GM21360 (cell line): ENCODE measurements at regions not wholly inside any gene's neighbourhood (a gene's known extent, or its start where the extent isn't known, plus 50 kb on each side); places are given as distances from the start of the nearest gene placed in this dataset.
"Not testable (repeated sequence)": the region's sequence is repeated elsewhere in the genome, so short reads cannot be mapped to it uniquely, and the experiment has no call there.

Experiments
- ATAC-seq: cut with Tn5 transposase; IDR thresholded peaks from one replicate; pipeline ENCODE4 v1.9.1; 2021; ENCODE audit warnings: mild to moderate bottlenecking, moderate library complexity; ENCODE audit not compliant: unreplicated experiment

DNA sequence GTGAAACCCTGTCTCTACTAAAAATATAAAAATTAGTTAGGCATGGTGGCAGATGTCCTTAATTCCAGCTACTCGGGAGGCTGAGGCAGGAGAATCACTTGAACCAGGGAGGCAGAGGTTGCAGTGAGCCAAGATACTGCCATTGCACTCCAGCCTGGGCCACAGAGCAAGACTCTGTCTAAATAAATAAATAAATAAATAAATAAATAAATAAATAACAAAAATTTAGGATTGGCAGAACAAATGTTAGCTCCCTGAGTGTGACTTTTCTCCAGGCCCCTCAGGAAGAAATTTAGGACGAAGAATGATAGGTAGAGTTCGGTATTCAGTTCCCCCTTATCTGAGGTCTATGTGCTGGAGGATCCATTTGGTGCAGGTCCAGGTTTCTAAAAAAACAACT, 181.2 kb downstream of the CD47 start:
- not testable (repeated sequence) for ATAC-seq

- no peak for ATAC-seq
These were observed 182.8 kb downstream of the CD47 start for GRCh38 chr3:107907996-107908395.

DNA sequence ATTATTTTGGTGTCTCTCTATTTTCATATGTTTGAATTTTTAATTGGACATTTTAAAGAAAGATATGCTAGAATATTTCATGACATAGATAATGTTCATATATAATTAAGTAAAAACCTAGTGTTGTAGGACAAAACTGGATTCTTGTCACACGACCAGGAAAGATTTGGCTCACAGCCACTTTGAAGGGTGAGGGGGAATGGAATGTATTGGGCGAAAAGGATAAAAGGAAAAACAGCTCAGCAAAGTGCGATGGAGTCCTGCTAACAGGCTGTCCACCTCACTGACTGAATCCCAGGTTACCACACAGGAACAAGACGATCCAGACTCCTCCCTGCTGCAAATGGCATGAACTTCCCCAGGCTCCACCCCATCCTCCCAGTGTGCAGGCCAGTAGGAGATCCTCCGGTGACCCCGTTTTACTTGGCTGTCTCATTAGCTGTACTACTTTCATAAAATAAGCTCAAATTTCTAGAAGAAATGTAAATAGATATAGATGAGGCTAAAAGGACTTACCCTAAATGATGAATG, 186.2 kb downstream of the CD47 start:
- no peak for ATAC-seq

GRCh38 chr3:107899990-107900651, 190.7 kb downstream of the CD47 start:
- ATAC-seq: no peak

DNA sequence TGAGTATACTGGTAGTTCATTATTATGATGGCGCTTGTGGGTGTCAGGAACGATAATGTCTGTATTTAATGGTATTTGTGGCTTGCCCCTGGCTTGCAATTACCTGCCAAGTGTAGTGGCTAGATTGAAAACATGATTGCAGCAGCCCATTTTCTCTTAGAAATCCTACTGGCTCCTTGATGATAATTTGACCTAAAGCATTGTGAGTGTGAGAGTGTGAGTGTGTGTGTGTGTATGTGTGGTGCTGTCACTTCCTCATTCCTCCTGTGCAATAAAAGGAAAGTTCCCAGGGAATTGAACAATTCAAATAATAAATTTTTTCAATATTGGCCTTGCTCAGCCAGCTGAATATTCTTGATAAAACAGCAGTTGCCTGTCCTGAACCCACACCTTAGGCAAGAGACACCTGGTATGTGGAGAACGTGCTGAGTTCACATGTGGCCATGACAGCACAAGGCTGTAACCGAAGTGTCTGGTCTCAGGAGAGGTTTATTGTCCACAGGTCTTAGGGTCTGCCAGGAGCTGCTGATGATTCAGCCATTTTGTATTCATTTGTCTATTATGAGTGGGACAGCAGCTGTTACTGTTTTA, 193.3 kb downstream of the CD47 start:
- ATAC-seq: no peak

DNA sequence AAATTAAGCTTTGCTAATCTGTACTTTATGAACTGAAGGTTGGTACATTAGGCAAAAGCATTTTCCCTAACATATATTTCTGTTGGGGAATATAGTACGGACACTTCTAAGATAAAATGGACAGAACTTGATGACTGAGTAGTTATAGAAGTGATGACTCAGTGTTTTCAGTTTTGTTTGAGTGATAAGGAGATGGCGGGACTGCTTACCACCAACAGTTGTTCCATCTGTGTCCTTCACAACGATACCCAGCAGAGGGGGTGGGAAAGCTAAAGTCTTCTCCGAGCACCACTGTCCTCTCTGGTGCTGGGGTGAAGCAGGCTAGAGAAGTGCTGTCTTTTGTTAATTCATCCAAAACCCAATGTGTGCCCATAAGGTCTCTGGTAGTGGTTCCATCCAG, 195.8 kb downstream of the CD47 start:
- no peak for ATAC-seq

DNA sequence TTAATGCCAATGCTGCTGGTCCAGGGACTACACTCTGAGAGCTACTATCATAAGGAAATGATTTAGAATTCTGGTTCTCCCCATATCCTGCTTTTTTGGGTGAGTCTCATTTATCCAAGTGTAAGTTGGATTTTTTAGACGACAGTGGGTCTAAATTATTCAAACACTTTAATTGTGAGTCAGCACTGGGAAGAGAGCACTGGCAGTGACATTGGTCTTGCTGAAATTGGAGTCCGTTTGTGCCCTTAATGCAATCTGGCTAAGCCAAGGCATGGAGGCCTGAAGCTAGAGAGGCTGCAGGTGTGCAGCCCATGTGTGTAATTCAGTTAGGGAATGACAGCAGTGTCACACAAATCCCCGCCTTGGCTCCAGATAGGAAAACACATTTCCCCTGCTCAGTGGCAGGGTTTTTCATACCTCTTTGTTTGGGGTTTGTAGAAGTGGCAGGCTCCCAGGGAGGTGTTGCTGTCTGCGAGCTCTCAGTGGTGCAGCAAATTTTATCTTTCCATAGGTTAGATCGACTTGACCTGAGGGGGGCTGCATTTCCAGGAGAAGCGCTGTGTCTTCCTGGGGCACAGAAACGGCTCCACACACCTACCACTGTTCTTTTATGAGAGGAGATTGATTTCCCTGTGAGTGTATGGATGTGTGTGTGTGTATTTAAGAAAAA, 197.7 kb downstream of the CD47 start:
- ATAC-seq: no peak

- no peak for ATAC-seq
These were observed 205.9 kb downstream of the CD47 start for GRCh38 chr3:107884719-107885460.

- ATAC-seq: no peak
These were observed 206.8 kb downstream of the CD47 start for GRCh38 chr3:107884028-107884427.

DNA sequence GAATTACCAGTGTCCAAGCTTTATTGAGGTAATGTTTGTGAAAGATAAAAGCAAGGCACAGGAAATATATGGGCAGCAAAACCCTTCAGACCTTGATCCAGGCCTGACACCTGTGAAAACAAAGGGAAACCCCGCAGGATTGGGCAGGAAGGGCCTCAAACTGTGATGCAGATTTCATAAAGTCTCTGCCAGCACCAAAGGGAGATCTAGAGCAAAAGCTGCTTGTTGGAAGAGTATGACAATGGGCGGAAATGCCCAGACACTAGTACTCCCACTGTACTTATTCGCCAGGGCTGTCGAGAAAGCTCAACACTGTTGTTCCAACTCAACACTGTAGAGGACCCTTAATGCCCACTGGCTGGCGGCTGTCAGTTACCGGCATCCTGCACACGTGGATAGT, 207.9 kb downstream of the CD47 start:
- no peak for ATAC-seq

DNA sequence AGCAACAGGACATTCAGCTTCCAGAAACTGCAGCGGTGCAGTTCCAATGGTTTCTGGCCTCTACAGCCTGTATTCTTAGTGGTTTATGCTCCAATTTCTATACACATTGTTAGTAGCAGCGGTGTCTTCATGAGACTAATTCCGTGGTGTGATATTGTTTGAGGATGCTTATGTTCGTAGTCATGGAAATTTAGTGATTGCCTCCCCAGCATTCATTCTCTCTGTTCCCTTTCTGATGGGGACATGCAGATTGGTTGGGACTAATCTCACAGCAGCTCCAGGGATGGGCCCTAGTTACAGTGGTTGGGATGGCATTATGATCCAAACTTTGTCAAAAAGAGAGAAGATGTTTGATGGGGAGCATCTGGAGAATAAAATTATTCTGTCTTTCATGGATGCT, 208.6 kb downstream of the CD47 start:
- ATAC-seq: no peak

DNA sequence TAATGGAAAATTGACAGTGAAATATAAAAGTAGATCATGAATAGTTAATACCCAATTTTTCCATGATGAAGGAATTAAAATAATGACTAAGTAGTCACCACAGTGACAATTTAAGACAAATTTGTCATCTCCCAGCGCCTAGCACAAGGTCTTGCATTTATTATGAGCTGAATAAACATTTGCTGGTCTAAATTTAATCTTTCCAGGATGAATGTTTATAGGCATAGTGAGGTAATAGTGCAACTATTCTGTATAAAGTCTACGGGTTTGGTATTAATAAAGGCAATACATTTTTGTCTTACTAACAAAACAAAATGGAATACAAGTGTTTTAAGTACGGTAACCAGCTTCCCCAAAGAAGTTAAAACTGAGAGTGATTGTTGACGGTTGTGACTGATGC, 209.3 kb downstream of the CD47 start:
- no peak for ATAC-seq

DNA sequence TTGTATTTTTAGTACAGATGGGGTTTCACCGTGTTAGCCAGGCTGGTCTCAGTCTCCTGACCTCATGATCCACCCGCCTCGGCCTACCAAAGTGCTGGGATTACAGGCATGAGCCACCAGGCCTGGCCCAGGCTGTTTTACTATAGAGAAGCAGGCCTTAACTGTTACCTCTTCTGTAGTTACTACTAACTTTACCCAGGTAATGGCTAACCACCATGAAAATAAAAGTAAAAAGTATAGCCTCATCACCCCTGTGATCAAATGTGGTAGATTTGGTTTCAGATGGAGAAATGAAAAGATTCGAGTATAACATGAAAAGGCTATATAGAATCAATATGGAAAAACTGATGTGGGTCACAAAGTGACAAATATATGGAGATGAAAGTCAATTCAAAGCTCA, 210.1 kb downstream of the CD47 start:
- ATAC-seq: no peak

DNA sequence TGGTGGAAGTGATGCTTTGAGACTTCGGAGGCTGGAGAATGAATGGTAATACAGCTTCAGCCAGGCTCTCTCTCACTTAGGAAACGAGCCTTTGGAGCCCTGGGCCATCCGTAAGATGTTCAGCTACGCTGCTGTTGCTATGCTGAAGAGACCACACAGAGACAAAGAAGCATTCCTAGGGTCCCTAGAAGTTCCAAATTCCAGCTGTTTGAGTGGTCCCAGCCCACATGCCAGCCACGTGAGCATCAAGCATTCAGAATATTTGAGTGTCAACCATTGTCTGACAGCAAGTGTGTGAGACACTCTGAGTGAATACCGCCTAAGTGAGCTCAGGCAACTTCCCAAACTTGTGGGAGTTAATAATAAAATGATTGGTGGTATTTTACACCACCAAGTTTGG, 212.9 kb downstream of the CD47 start:
- no peak for ATAC-seq

GRCh38 chr3:107870943-107871638, 219.7 kb downstream of the CD47 start:
- no peak for ATAC-seq

DNA sequence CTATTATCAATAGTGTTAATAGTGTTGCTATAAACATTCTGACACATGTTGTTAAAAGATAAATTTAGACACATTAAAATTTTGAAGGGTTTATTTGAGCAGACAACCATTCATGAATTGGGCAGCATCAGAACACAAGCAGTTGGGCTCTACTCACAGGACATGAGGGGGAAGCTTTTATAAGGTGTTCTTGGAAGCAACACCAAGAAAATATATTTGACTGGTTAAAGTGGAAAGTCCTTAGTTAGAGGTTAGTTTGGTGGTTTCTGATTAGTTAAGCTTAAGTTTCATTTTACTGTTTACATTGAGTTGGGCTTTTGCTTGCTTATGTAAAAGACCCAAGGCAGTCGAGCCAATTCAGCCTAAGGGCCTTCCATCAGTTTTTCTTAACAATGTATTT, 220.7 kb downstream of the CD47 start:
- no peak for ATAC-seq

DNA sequence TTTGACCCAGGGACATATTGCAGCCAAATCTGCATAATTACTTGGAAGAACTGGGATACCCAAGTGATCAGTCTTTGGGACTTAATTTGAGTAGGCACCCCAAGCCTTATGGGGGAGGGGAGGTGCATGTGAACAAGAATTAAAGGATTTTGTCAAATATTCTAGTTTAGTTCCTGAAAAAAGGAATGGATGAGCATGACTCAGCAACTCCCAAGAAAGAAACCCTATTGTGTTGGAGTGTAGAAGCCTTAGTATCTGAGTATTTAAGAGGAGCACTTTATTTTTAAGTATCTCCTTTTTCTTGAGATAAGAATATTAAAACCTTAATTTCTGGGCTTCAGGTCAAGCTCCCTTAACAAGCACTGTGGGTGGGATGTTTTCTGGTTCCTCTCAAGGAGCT, 222.4 kb downstream of the CD47 start:
- ATAC-seq: no peak

GRCh38 chr3:107861904-107862303, 228.9 kb downstream of the CD47 start:
- ATAC-seq: peak; percentile 96

GRCh38 chr3:107861422-107861821, 229.4 kb downstream of the CD47 start:
- ATAC-seq: no peak
